Lower lobe of right lung (tissue), 2 donors: ENCODE measurements at regions not wholly inside any gene's neighbourhood (a gene's known extent, or its start where the extent isn't known, plus 50 kb on each side); places are given as distances from the start of the nearest gene placed in this dataset.

Experiments used
- ATAC-seq, 2 donors: fragments of 200-7000 bp; cut with Tn5 transposase; one replicate each; pipeline ENCODE4 v1.9.1; 2020 to 2022; ENCODE audit warnings: mild to moderate bottlenecking in 2 of 2, moderate library complexity in 2 of 2
- DNase-seq: peaks from one replicate; pipeline ENCODE4 v3.0.0-alpha.2; 2020
- H3K27ac ChIP-seq: fragments of 200-600 bp; one replicate; pipeline ENCODE4 v1.8.0; 2022
- H3K27me3 ChIP-seq: fragments of 200-600 bp; one replicate; pipeline ENCODE4 v1.8.0; 2022; ENCODE audit warnings: low read depth
- H3K36me3 ChIP-seq: fragments of 200-600 bp; one replicate; pipeline ENCODE4 v1.8.0; 2022; ENCODE audit warnings: mild to moderate bottlenecking
- H3K4me1 ChIP-seq: fragments of 200-600 bp; one replicate; pipeline ENCODE4 v1.8.0; 2022
- H3K4me3 ChIP-seq: fragments of 200-600 bp; one replicate; pipeline ENCODE4 v1.8.0; 2022; ENCODE audit warnings: mild to moderate bottlenecking
- H3K9me3 ChIP-seq: fragments of 200-600 bp; one replicate; pipeline ENCODE4 v1.8.0; 2022
- CTCF ChIP-seq: fragments of 200-600 bp; IDR thresholded peaks from one replicate; pipeline ENCODE4 v1.8.0; 2022; ENCODE audit warnings: antibody characterized with exemption, mild to moderate bottlenecking
- intact Hi-C: fragments of 100-400 bp; cut with DNase I; formaldehyde crosslinking; loops from one replicate; pipeline ENCODE4 v1.11.0; 2022
- donor health status: DM: no; HTN: yes; CAD: no; lungs with severe emphysema.

- Histone ChIP-seq H3K4me1 (peaks cover 8% of the 10 kb centered on the region), H3K9me3 (no peaks in the 10 kb centered on the region), H3K4me3 (no peak overlapping the region), H3K27me3 (no peaks in the 10 kb centered on the region), H3K27ac (no peak overlapping the region), H3K36me3 (no peaks in the 10 kb centered on the region)
- DNase-seq (no peak), ATAC-seq (no peak)
- intact Hi-C loops: no loop called here
- no peak for TF ChIP-seq CTCF
Observed at GRCh38 chr1:222910699-222911098, 95.9 kb downstream of the DISP1 start.

- intact Hi-C loops: no loop called here
- DNase-seq (no peak), ATAC-seq (no peak)
- no peak for TF ChIP-seq CTCF
- Histone ChIP-seq H3K4me3 (no peak overlapping the region), H3K9me3 (no peaks in the 10 kb centered on the region), H3K27ac (no peak overlapping the region), H3K36me3 (no peaks in the 10 kb centered on the region), H3K27me3 (no peaks in the 10 kb centered on the region), H3K4me1 (peaks cover 8% of the 10 kb centered on the region)
Observed at GRCh38 chr1:222911866-222912265, 97.0 kb downstream of the DISP1 start.

- no peak for TF ChIP-seq CTCF
- intact Hi-C loops: no loop called here
- ATAC-seq: no peak
Observed at GRCh38 chr1:222912730-222913129, 97.9 kb downstream of the DISP1 start.

GRCh38 chr1:222914861-222915632, 100.2 kb downstream of the DISP1 start:
- Histone ChIP-seq H3K4me3 (no peak overlapping the region), H3K36me3 (no peaks in the 10 kb centered on the region), H3K9me3 (no peaks in the 10 kb centered on the region), H3K27ac (no peak overlapping the region), H3K4me1 (no peaks in the 10 kb centered on the region), H3K27me3 (no peaks in the 10 kb centered on the region)
- intact Hi-C loops: no loop called here
- TF ChIP-seq CTCF: no peak
- DNase-seq (no peak), ATAC-seq (no peak)

More at GRCh38 chr1:222912730-222913129, 97.9 kb downstream of the DISP1 start:
- H3K27ac ChIP-seq: no peak overlapping the region
- no peaks in the 10 kb centered on the region for H3K9me3 ChIP-seq
- DNase-seq: no peak
- no peak overlapping the region for H3K4me3 ChIP-seq
- H3K27me3 ChIP-seq: no peaks in the 10 kb centered on the region
- H3K4me1 ChIP-seq: peaks cover 8% of the 10 kb centered on the region
- no peaks in the 10 kb centered on the region for H3K36me3 ChIP-seq

- Histone ChIP-seq H3K4me3 (no peak overlapping the region), H3K27me3 (no peaks in the 10 kb centered on the region), H3K9me3 (no peaks in the 10 kb centered on the region), H3K4me1 (no peaks in the 10 kb centered on the region), H3K27ac (no peak overlapping the region), H3K36me3 (no peaks in the 10 kb centered on the region)
- DNase-seq (no peak), ATAC-seq (no peak)
- intact Hi-C loops: no loop called here
- TF ChIP-seq CTCF: no peak
Observed at GRCh38 chr1:222916100-222916499, 101.3 kb downstream of the DISP1 start.
